ENCODE measurements at regions not wholly inside any gene's neighbourhood (a gene's known extent, or its start where the extent isn't known, plus 50 kb on each side); places are given as distances from the start of the nearest gene placed in this dataset.
A peak's percentile ranks its signal among the peaks of the same experiment; 100 is the strongest.

GRCh38 chr3:28134792-28135375 lies 106.5 kb upstream of the CMC1 start (continued):
- TF ChIP-seq ZNF317 (CRISPR knock-in tag; IDR thresholded peaks at IDR 0.05), result no peak
- TF ChIP-seq KDM6A (CRISPR knock-in tag; IDR thresholded peaks at IDR 0.05; ENCODE audit: low read depth), result peak; percentile 56; the same call in 1 of the 2 replicates
- TF ChIP-seq TERF1 (CRISPR knock-in tag; IDR thresholded peaks at IDR 0.05), result no peak
- TF ChIP-seq MED1 (CRISPR knock-in tag; IDR thresholded peaks at IDR 0.05), result 0 out of 2 replicates have a peak, but pooled peaks have one; percentile 27
- peak; percentile 81 for TF ChIP-seq GATAD2A (CRISPR knock-in tag; IDR thresholded peaks at IDR 0.05)
- peak in 1 of 2 experiments; percentile 63; a peak in 2 of 4 replicates for TF ChIP-seq EP300 (IDR thresholded peaks at IDR 0.05; ENCODE audit: low read depth in 2 of 2, low read length in 2 of 2)
- TF ChIP-seq EP300 (CRISPR knock-in tag; IDR thresholded peaks at IDR 0.05; ENCODE audit: borderline replicate concordance), result peak; percentile 55; the same call in 1 of the 2 replicates
- TF ChIP-seq ZSCAN30 (CRISPR knock-in tag; IDR thresholded peaks at IDR 0.05), result no peak
- peak; percentile 65; the same call in 1 of the 2 replicates for TF ChIP-seq HNF4G (IDR thresholded peaks at IDR 0.05; ENCODE audit: borderline replicate concordance, low read depth, low read length)
- TF ChIP-seq HNF4G (CRISPR knock-in tag; IDR thresholded peaks at IDR 0.05; ENCODE audit: borderline replicate concordance, low read depth), result peak; percentile 54; the same call in 1 of the 2 replicates
- TF ChIP-seq SPEN (CRISPR knock-in tag; IDR thresholded peaks at IDR 0.05; ENCODE audit: low read depth), result no peak
- TF ChIP-seq ELF1 (CRISPR knock-in tag; IDR thresholded peaks at IDR 0.05), result no peak
- TF ChIP-seq POGZ (CRISPR knock-in tag; IDR thresholded peaks at IDR 0.05), result 0 out of 2 replicates have a peak, but pooled peaks have one; percentile 38
- TF ChIP-seq ZNF546 (CRISPR knock-in tag; conservative IDR thresholded peaks at IDR 0.05), result no peak
- no peak; the same call in 1 of the 2 replicates for TF ChIP-seq SOX5 (CRISPR knock-in tag; IDR thresholded peaks at IDR 0.05; ENCODE audit: borderline replicate concordance)
- no peak for TF ChIP-seq ZNF576 (CRISPR knock-in tag; IDR thresholded peaks at IDR 0.05)
- TF ChIP-seq ARNT (IDR thresholded peaks at IDR 0.05), result no peak
- TF ChIP-seq ASH2L (IDR thresholded peaks at IDR 0.05; ENCODE audit: insufficient read length, low read depth, low read length), result peak; percentile 30
- 0 out of 2 replicates have a peak, but pooled peaks have one; percentile 19 for TF ChIP-seq ISL2 (CRISPR knock-in tag; IDR thresholded peaks at IDR 0.05)
- peak; percentile 58; the same call in 1 of the 2 replicates for TF ChIP-seq ZNF33A (CRISPR knock-in tag; IDR thresholded peaks at IDR 0.05; ENCODE audit: borderline replicate concordance)

All from HepG2 (cell line).